SK-N-SH treated with all-trans-retinoic acid at 6 μM for 48 hours (cell line): ENCODE measurements at regions not wholly inside any gene's neighbourhood (a gene's known extent, or its start where the extent isn't known, plus 50 kb on each side); places are given as distances from the start of the nearest gene placed in this dataset.

Experiments used
- ATAC-seq: fragments of 200-7000 bp; cut with Tn5 transposase; 3 replicates; pipeline ENCODE4 v1.9.1; 2020; ENCODE audit warnings: mild to moderate bottlenecking, moderate library complexity
- ARNTL ChIP-seq: fragments of 450-650 bp; formaldehyde crosslinking; IDR thresholded peaks from 2 replicates; pipeline ENCODE4 v1.5.0; 2020; ENCODE audit warnings: low read depth, mild to moderate bottlenecking, moderate library complexity, borderline replicate concordance
- BACH2 ChIP-seq: fragments of 250-450 bp; sonication (Bioruptor Pico); IDR thresholded peaks from 2 replicates; pipeline ENCODE4 v1.9.0; 2021; ENCODE audit warnings: mild to moderate bottlenecking, borderline replicate concordance
- CSDC2 ChIP-seq: fragments of 250-450 bp; sonication (Bioruptor Pico); IDR thresholded peaks from 2 replicates; pipeline ENCODE4 v1.5.0; 2020; ENCODE audit warnings: mild to moderate bottlenecking, moderate library complexity
- ESRRG ChIP-seq: fragments of 250-450 bp; sonication (Bioruptor Pico); IDR thresholded peaks from 2 replicates; pipeline ENCODE4 v1.6.1; 2021; ENCODE audit warnings: mild to moderate bottlenecking
- GLIS3 ChIP-seq: fragments of 250-450 bp; sonication (Bioruptor Pico); IDR thresholded peaks from 2 replicates; pipeline ENCODE4 v1.5.0; 2020; ENCODE audit warnings: mild to moderate bottlenecking, moderate library complexity
- ISL1 ChIP-seq: fragments of 250-450 bp; sonication (Bioruptor Pico); IDR thresholded peaks from 2 replicates; pipeline ENCODE4 v2.1.2; 2022; ENCODE audit warnings: mild to moderate bottlenecking, moderate library complexity
- OSR1 ChIP-seq: fragments of 250-450 bp; sonication (Bioruptor Pico); IDR thresholded peaks from 2 replicates; pipeline ENCODE4 v1.8.0; 2022; ENCODE audit warnings: moderate library complexity, mild to moderate bottlenecking, inconsistent platforms
- RARB ChIP-seq: fragments of 250-450 bp; sonication (Bioruptor Pico); IDR thresholded peaks from 2 replicates; pipeline ENCODE4 v1.8.0; 2021; ENCODE audit warnings: mild to moderate bottlenecking, moderate library complexity
- SNAI2 ChIP-seq: fragments of 250-450 bp; sonication (Bioruptor Pico); IDR thresholded peaks from 2 replicates; pipeline ENCODE4 v1.5.0; 2020; ENCODE audit warnings: mild to moderate bottlenecking, moderate library complexity
- TCF4 ChIP-seq: fragments of 250-450 bp; sonication (Bioruptor Pico); IDR thresholded peaks from 2 replicates; pipeline ENCODE4 v1.8.0; 2021; ENCODE audit warnings: mild to moderate bottlenecking, moderate library complexity, borderline replicate concordance
- TOX ChIP-seq: fragments of 250-450 bp; sonication (Bioruptor Pico); IDR thresholded peaks from 2 replicates; pipeline ENCODE4 v1.8.0; 2021; ENCODE audit warnings: mild to moderate bottlenecking, moderate library complexity, borderline replicate concordance
- ZC3H10 ChIP-seq: fragments of 250-450 bp; sonication (Bioruptor Pico); IDR thresholded peaks from 2 replicates; pipeline ENCODE4 v1.5.1; 2021; ENCODE audit warnings: mild to moderate bottlenecking, moderate library complexity
- ZFP3 ChIP-seq: fragments of 250-450 bp; sonication (Bioruptor Pico); IDR thresholded peaks from 2 replicates; pipeline ENCODE4 v1.5.0; 2020; ENCODE audit warnings: mild to moderate bottlenecking, moderate library complexity
- ZFP30 ChIP-seq: fragments of 450-650 bp; formaldehyde crosslinking; IDR thresholded peaks from 2 replicates; pipeline ENCODE4 v1.5.0; 2022; ENCODE audit warnings: mild to moderate bottlenecking, moderate library complexity
- ZNF565 ChIP-seq: fragments of 450-650 bp; formaldehyde crosslinking; conservative IDR thresholded peaks from 2 replicates; pipeline ENCODE4 v1.5.0; 2020; ENCODE audit warnings: low read depth, mild to moderate bottlenecking, moderate library complexity
- ZNF70 ChIP-seq: fragments of 450-650 bp; formaldehyde crosslinking; IDR thresholded peaks from 2 replicates; pipeline ENCODE4 v1.5.0; 2020; ENCODE audit warnings: mild to moderate bottlenecking, moderate library complexity
- ZNF8 ChIP-seq: fragments of 450-650 bp; formaldehyde crosslinking; IDR thresholded peaks from 2 replicates; pipeline ENCODE4 v1.5.0; 2020; ENCODE audit warnings: mild to moderate bottlenecking, moderate library complexity
- TF ChIP-seq, protein P1 (sequence below): fragments of 250-450 bp; sonication (Bioruptor Pico); IDR thresholded peaks from 2 replicates; pipeline ENCODE4 v1.8.0; 2021; ENCODE audit warnings: low read depth, mild to moderate bottlenecking, moderate library complexity, borderline replicate concordance
- TF ChIP-seq, protein P2 (sequence below): fragments of 250-450 bp; sonication (Bioruptor Pico); IDR thresholded peaks from 2 replicates; pipeline ENCODE4 v1.8.0; 2020; ENCODE audit warnings: mild to moderate bottlenecking, moderate library complexity, borderline replicate concordance
- TF ChIP-seq, protein P3 (sequence below): fragments of 250-450 bp; sonication (Bioruptor Pico); IDR thresholded peaks from 2 replicates; pipeline ENCODE4 v1.5.1; 2020; ENCODE audit warnings: low read depth, mild to moderate bottlenecking, moderate library complexity
- TF ChIP-seq, protein P4 (sequence below): fragments of 250-450 bp; sonication (Bioruptor Pico); IDR thresholded peaks from 2 replicates; pipeline ENCODE4 v1.5.1; 2021; ENCODE audit warnings: mild to moderate bottlenecking, moderate library complexity
- TF ChIP-seq, protein P5 (sequence below): fragments of 250-450 bp; sonication (Bioruptor Pico); IDR thresholded peaks from 2 replicates; pipeline ENCODE4 v1.5.0; 2020; ENCODE audit warnings: mild to moderate bottlenecking, moderate library complexity

DNA sequence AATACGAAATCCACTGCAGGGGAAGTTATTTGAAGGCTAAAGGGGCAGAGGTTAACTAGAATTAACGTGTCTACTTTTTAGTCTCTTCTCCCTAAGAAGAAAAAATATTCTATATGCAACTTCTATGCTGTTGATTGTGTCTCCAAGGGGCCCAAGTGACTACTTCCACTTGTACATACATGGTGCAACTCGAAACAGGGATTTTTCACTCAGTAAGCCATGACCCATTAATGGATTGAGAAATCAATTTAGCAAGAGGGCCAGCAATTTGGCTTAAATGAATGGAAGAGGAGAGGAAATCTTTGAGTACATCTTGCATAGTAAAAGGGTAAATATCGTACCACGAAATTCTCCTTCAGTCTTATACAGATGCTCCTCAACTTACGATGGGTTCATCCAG is 151.1 kb upstream of the HES1 start:
- no peak for ATAC-seq
- no peak for TF ChIP-seq RARB (CRISPR knock-in tag)
- TF ChIP-seq ZFP30 = no peak
- TF ChIP-seq ZNF8 = no peak

DNA sequence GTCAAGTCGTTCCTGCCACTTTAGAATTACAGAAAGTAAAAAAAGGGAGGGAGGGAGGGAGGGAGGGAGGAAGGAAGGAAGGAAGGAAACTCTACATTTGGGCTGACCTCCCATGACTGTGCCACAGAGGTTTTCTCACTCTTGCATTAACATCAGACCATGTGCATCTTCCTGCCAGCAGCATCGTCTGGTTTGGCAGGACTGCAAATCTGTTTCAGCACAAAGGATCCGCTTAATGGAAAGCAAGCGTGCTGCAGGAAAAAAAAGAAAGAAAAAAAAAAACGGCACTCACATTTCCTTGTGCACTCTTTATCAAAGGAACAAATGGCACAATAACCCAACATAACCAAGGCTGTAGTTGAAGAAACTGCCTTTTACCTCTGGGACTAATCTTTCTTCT is 148.8 kb upstream of the HES1 start:
- no peak for ATAC-seq
- TF ChIP-seq TCF4 = no peak
- no peak for TF ChIP-seq ZFP30
- TF ChIP-seq, protein P1, sequence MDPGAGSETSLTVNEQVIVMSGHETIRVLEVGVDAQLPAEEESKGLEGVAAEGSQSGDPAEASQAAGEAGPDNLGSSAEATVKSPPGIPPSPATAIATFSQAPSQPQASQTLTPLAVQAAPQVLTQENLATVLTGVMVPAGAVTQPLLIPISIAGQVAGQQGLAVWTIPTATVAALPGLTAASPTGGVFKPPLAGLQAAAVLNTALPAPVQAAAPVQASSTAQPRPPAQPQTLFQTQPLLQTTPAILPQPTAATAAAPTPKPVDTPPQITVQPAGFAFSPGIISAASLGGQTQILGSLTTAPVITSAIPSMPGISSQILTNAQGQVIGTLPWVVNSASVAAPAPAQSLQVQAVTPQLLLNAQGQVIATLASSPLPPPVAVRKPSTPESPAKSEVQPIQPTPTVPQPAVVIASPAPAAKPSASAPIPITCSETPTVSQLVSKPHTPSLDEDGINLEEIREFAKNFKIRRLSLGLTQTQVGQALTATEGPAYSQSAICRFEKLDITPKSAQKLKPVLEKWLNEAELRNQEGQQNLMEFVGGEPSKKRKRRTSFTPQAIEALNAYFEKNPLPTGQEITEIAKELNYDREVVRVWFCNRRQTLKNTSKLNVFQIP = no peak
- TF ChIP-seq ZNF565 (CRISPR knock-in tag) = no peak
- no peak for TF ChIP-seq TOX (CRISPR knock-in tag)
- TF ChIP-seq ZNF8 = no peak
- TF ChIP-seq, protein P2, sequence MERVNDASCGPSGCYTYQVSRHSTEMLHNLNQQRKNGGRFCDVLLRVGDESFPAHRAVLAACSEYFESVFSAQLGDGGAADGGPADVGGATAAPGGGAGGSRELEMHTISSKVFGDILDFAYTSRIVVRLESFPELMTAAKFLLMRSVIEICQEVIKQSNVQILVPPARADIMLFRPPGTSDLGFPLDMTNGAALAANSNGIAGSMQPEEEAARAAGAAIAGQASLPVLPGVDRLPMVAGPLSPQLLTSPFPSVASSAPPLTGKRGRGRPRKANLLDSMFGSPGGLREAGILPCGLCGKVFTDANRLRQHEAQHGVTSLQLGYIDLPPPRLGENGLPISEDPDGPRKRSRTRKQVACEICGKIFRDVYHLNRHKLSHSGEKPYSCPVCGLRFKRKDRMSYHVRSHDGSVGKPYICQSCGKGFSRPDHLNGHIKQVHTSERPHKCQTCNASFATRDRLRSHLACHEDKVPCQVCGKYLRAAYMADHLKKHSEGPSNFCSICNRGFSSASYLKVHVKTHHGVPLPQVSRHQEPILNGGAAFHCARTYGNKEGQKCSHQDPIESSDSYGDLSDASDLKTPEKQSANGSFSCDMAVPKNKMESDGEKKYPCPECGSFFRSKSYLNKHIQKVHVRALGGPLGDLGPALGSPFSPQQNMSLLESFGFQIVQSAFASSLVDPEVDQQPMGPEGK (CRISPR knock-in tag) = no peak
- TF ChIP-seq, protein P3, sequence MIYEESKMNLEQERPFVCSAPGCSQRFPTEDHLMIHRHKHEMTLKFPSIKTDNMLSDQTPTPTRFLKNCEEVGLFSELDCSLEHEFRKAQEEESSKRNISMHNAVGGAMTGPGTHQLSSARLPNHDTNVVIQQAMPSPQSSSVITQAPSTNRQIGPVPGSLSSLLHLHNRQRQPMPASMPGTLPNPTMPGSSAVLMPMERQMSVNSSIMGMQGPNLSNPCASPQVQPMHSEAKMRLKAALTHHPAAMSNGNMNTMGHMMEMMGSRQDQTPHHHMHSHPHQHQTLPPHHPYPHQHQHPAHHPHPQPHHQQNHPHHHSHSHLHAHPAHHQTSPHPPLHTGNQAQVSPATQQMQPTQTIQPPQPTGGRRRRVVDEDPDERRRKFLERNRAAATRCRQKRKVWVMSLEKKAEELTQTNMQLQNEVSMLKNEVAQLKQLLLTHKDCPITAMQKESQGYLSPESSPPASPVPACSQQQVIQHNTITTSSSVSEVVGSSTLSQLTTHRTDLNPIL (CRISPR knock-in tag) = no peak
- no peak for TF ChIP-seq ISL1 (CRISPR knock-in tag)
- TF ChIP-seq ZNF70 = no peak
- no peak for TF ChIP-seq BACH2 (CRISPR knock-in tag)
- TF ChIP-seq ESRRG = no peak
- no peak for TF ChIP-seq ARNTL (CRISPR knock-in tag)
- TF ChIP-seq, protein P4, sequence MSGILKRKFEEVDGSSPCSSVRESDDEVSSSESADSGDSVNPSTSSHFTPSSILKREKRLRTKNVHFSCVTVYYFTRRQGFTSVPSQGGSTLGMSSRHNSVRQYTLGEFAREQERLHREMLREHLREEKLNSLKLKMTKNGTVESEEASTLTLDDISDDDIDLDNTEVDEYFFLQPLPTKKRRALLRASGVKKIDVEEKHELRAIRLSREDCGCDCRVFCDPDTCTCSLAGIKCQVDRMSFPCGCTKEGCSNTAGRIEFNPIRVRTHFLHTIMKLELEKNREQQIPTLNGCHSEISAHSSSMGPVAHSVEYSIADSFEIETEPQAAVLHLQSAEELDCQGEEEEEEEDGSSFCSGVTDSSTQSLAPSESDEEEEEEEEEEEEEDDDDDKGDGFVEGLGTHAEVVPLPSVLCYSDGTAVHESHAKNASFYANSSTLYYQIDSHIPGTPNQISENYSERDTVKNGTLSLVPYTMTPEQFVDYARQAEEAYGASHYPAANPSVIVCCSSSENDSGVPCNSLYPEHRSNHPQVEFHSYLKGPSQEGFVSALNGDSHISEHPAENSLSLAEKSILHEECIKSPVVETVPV = no peak
- no peak for TF ChIP-seq SNAI2
- no peak for TF ChIP-seq GLIS3 (CRISPR knock-in tag)
- TF ChIP-seq, protein P5, sequence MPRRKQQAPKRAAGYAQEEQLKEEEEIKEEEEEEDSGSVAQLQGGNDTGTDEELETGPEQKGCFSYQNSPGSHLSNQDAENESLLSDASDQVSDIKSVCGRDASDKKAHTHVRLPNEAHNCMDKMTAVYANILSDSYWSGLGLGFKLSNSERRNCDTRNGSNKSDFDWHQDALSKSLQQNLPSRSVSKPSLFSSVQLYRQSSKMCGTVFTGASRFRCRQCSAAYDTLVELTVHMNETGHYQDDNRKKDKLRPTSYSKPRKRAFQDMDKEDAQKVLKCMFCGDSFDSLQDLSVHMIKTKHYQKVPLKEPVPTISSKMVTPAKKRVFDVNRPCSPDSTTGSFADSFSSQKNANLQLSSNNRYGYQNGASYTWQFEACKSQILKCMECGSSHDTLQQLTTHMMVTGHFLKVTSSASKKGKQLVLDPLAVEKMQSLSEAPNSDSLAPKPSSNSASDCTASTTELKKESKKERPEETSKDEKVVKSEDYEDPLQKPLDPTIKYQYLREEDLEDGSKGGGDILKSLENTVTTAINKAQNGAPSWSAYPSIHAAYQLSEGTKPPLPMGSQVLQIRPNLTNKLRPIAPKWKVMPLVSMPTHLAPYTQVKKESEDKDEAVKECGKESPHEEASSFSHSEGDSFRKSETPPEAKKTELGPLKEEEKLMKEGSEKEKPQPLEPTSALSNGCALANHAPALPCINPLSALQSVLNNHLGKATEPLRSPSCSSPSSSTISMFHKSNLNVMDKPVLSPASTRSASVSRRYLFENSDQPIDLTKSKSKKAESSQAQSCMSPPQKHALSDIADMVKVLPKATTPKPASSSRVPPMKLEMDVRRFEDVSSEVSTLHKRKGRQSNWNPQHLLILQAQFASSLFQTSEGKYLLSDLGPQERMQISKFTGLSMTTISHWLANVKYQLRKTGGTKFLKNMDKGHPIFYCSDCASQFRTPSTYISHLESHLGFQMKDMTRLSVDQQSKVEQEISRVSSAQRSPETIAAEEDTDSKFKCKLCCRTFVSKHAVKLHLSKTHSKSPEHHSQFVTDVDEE (CRISPR knock-in tag) = no peak

DNA sequence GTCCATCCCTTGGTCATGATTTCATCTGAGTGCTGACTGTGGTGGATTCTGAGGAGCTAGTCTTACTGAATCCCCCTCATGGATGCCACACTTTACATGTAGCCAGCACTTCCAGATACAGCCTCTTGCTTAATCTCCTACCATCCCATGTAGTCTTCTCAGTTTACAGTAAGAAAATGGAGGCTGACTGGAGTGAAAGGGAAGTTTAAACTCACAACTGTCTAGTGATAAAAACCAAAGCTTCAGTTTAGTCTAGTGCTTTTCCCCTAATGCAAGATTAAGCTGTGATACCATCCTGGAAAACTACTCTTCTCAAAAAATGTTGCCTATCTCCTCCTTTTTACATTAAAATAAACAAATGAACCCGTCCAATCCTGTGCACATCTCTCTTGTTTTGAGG is 146.8 kb upstream of the HES1 start:
- ATAC-seq = no peak
- no peak for TF ChIP-seq ZC3H10 (CRISPR knock-in tag)
- TF ChIP-seq, protein P3 (CRISPR knock-in tag) = no peak
- no peak for TF ChIP-seq BACH2 (CRISPR knock-in tag)
- no peak for TF ChIP-seq ISL1 (CRISPR knock-in tag)
- no peak for TF ChIP-seq ARNTL (CRISPR knock-in tag)
- TF ChIP-seq ZNF565 (CRISPR knock-in tag) = no peak
- TF ChIP-seq OSR1 (CRISPR knock-in tag) = no peak
- TF ChIP-seq CSDC2 (CRISPR knock-in tag) = no peak
- TF ChIP-seq RARB (CRISPR knock-in tag) = no peak
- TF ChIP-seq SNAI2 = no peak
- no peak for TF ChIP-seq ZNF8
- no peak for TF ChIP-seq TOX (CRISPR knock-in tag)
- TF ChIP-seq GLIS3 (CRISPR knock-in tag) = no peak
- TF ChIP-seq, protein P2 (CRISPR knock-in tag) = no peak
- no peak for TF ChIP-seq ZFP3 (CRISPR knock-in tag)
- no peak for TF ChIP-seq ZNF70
